ENCODE measurements at regions not wholly inside any gene's neighbourhood (a gene's known extent, or its start where the extent isn't known, plus 50 kb on each side); places are given as distances from the start of the nearest gene placed in this dataset.

DNA sequence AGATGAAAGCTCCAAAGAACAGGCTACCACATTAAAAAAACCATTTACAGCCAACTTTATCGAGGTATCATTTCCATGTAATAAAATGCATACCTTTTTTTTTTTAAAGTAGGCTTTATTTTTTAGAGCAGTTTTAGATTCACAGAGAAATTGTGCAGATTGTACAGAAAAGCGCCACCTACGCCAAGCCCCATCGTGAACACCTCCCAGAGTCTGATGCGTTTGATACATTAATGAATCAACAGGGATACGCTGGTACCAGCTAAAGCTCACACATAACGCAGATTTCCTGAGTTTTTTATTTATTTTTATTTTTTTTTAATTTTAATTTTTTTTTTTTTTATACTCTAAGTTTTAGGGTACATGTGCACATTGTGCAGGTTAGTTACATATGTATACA, 129.9 kb downstream of the KIF26A start:
- TF ChIP-seq, protein P1, sequence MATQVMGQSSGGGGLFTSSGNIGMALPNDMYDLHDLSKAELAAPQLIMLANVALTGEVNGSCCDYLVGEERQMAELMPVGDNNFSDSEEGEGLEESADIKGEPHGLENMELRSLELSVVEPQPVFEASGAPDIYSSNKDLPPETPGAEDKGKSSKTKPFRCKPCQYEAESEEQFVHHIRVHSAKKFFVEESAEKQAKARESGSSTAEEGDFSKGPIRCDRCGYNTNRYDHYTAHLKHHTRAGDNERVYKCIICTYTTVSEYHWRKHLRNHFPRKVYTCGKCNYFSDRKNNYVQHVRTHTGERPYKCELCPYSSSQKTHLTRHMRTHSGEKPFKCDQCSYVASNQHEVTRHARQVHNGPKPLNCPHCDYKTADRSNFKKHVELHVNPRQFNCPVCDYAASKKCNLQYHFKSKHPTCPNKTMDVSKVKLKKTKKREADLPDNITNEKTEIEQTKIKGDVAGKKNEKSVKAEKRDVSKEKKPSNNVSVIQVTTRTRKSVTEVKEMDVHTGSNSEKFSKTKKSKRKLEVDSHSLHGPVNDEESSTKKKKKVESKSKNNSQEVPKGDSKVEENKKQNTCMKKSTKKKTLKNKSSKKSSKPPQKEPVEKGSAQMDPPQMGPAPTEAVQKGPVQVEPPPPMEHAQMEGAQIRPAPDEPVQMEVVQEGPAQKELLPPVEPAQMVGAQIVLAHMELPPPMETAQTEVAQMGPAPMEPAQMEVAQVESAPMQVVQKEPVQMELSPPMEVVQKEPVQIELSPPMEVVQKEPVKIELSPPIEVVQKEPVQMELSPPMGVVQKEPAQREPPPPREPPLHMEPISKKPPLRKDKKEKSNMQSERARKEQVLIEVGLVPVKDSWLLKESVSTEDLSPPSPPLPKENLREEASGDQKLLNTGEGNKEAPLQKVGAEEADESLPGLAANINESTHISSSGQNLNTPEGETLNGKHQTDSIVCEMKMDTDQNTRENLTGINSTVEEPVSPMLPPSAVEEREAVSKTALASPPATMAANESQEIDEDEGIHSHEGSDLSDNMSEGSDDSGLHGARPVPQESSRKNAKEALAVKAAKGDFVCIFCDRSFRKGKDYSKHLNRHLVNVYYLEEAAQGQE (IDR thresholded peaks at IDR 0.05; ENCODE audit: insufficient read depth in 1 of 2, low read depth in 2 of 2, low read length in 2 of 2), result no peak
- TF ChIP-seq POLR2AphosphoS5 (IDR thresholded peaks at IDR 0.05; ENCODE audit: low read depth, low read length) (no peak), TAF1 (IDR thresholded peaks at IDR 0.05; ENCODE audit: borderline replicate concordance, insufficient read depth, low read length) (no peak), FOXP2 (optimal IDR thresholded peaks at IDR 0.05; ENCODE audit: borderline replicate concordance, extremely low read depth, extremely low read length, insufficient read depth) (no peak)
